ENCODE measurements at regions not wholly inside any gene's neighbourhood (a gene's known extent, or its start where the extent isn't known, plus 50 kb on each side); places are given as distances from the start of the nearest gene placed in this dataset.

GRCh38 chr5:136816327-136816726 lies 451.0 kb upstream of the TRPC7 start:
- H3K36me3 ChIP-seq (ENCODE audit: control insufficient read depth in 2 of 2, insufficient read depth in 2 of 2, low read length in 1 of 2), result no peaks in the 10 kb centered on the region
- DNase-seq (ENCODE audit: low read depth, low spot score) (no peak), FAIRE-seq (no peak), ATAC-seq (no peak)
- in situ Hi-C loops (cut with MboI), result no loop called here
- SMC1A ChIA-PET (ENCODE audit: uncharacterized antibody, unreplicated experiment), result interaction anchor here (1.1 kb wide), 1 partner anchor 13 kb away, joined by 4 read pairs; no protein-coding TSS in a partner anchor
- no peaks in the 10 kb centered on the region for H4K20me1 ChIP-seq (ENCODE audit: control insufficient read depth, insufficient read depth)
- no peak for TF ChIP-seq NFYA (IDR thresholded peaks at IDR 0.05; ENCODE audit: borderline replicate concordance, low read depth, low read length)
- TF ChIP-seq RUNX3 (IDR thresholded peaks at IDR 0.05; ENCODE audit: low read length), result no peak
- no peak for TF ChIP-seq NFIC (IDR thresholded peaks at IDR 0.05; ENCODE audit: low read depth, low read length)
- no peak for TF ChIP-seq IKZF2 (IDR thresholded peaks at IDR 0.05)
- TF ChIP-seq USF1 (IDR thresholded peaks at IDR 0.05; ENCODE audit: borderline replicate concordance, extremely low read length, insufficient read depth, low read depth, low read length), result no peak
- no peak for TF ChIP-seq ZNF217 (IDR thresholded peaks at IDR 0.05)
- no peak for TF ChIP-seq E2F8 (IDR thresholded peaks at IDR 0.05; ENCODE audit: low read depth, partially characterized antibody)
- TF ChIP-seq STAT1 (conservative IDR thresholded peaks at IDR 0.05), result no peak
- H3K79me2 ChIP-seq (ENCODE audit: control insufficient read depth, insufficient read depth, low read length), result no peaks in the 10 kb centered on the region
- CTCF ChIA-PET, result no interaction called here
- no peaks in the 10 kb centered on the region for H3K4me1 ChIP-seq (ENCODE audit: control insufficient read depth, insufficient read depth, low read length)
- H3K9ac ChIP-seq (ENCODE audit: control insufficient read depth, insufficient read depth, low read length), result no peak overlapping the region
- H3K27me3 ChIP-seq (replicated peaks in 1 of 2; ENCODE audit: control insufficient read depth in 2 of 2, insufficient read depth in 2 of 2, low read length in 1 of 2), result no peaks in the 10 kb centered on the region
- no TSS peak for BruUV-seq (replicated peaks)
- H3K9me3 ChIP-seq (replicated peaks; ENCODE audit: control insufficient read depth, insufficient read depth, low read length), result no peaks in the 10 kb centered on the region
- POLR2A ChIA-PET, result no interaction called here
- H2AFZ ChIP-seq (ENCODE audit: control insufficient read depth, low read depth, low read length), result no peak overlapping the region
- no peak overlapping the region for H3K4me2 ChIP-seq (ENCODE audit: control insufficient read depth, insufficient read depth)
- 6% methylated on average over 2 of the region's 2 CpGs for WGBS (ENCODE audit: insufficient coverage, insufficient replicate concordance, low lambda C conversion rate, missing lambda C conversion rate)
- no peak overlapping the region for H3K4me3 ChIP-seq
- RAD21 ChIA-PET (ENCODE audit: unreplicated experiment), result no interaction called here
- intact Hi-C loops (cut with micrococcal nuclease; ENCODE audit: unreplicated experiment), result no loop called here
- no peak overlapping the region for H3K27ac ChIP-seq (ENCODE audit: control insufficient read depth, insufficient read depth)

Data from GM12878 (cell line).